ENCODE measurements at regions not wholly inside any gene's neighbourhood (a gene's known extent, or its start where the extent isn't known, plus 50 kb on each side); places are given as distances from the start of the nearest gene placed in this dataset.

DNA sequence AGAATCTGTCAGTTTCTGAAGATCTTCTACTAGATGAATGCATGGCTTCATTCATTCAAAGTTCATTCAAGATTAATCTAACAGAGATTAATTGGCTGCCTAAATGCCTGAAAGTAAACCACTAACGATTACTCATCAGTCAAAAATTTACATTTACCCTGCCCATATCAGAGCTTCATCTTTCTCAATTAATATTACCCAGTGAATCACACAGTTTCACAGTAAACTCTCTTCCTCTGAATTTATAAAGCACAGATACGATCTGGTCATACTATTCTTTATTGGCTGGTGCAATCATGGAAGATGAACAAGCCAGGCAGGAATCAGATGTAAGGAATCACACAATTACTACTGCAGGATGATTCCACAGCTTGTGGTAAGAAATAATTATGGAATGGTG is 377.7 kb downstream of the SLC16A7 start:
- Mint-ChIP-seq H3K27ac (no peak overlapping the region), H3K36me3 (no peaks in the 10 kb centered on the region), H3K27me3 (ENCODE audit: insufficient read depth, low read depth) (peaks cover 3% of the 10 kb centered on the region)

DNA sequence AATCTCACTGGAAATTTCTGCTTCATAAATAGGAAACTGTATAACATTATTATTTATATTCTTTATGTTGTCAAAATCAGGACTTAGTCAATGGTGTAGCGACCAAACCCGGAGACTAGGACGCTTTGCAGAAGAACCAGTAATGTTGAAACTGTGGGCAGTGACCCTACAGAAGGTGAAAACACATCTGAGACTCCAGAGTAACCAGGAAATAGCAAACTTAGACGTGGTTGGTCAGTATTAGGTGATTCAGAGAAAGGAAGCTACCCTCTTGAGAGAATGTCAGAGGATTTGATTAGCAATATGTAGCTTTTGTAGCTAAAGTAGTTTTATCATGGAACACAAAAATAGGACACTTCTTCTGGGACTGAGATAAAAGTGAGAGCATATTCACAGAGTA is 381.9 kb downstream of the SLC16A7 start:
- no peaks in the 10 kb centered on the region for H3F3A ChIP-seq (ENCODE audit: low read depth)
- Mint-ChIP-seq H3K27me3 (ENCODE audit: insufficient read depth, low read depth) (peaks cover 3% of the 10 kb centered on the region), H3K4me3 (no peak overlapping the region), H3K9me3 (no peaks in the 10 kb centered on the region), H3K4me1 (no peaks in the 10 kb centered on the region), H3K36me3 (no peaks in the 10 kb centered on the region), H3K27ac (no peak overlapping the region)
- no peak overlapping the region for H3K4me2 ChIP-seq
- no peaks in the 10 kb centered on the region for H3K9me3 ChIP-seq (ENCODE audit: low read depth)
- H3K79me2 ChIP-seq (ENCODE audit: low read depth): no peaks in the 10 kb centered on the region
- H4K20me1 ChIP-seq (ENCODE audit: low read depth): no peaks in the 10 kb centered on the region
- H3K4me1 ChIP-seq: no peaks in the 10 kb centered on the region
- DNase-seq (ENCODE audit: low spot score): no peak
- H3K4me3 ChIP-seq: no peak overlapping the region
- TF ChIP-seq, protein P1, sequence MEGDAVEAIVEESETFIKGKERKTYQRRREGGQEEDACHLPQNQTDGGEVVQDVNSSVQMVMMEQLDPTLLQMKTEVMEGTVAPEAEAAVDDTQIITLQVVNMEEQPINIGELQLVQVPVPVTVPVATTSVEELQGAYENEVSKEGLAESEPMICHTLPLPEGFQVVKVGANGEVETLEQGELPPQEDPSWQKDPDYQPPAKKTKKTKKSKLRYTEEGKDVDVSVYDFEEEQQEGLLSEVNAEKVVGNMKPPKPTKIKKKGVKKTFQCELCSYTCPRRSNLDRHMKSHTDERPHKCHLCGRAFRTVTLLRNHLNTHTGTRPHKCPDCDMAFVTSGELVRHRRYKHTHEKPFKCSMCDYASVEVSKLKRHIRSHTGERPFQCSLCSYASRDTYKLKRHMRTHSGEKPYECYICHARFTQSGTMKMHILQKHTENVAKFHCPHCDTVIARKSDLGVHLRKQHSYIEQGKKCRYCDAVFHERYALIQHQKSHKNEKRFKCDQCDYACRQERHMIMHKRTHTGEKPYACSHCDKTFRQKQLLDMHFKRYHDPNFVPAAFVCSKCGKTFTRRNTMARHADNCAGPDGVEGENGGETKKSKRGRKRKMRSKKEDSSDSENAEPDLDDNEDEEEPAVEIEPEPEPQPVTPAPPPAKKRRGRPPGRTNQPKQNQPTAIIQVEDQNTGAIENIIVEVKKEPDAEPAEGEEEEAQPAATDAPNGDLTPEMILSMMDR (IDR thresholded peaks at IDR 0.05): no peak
- TF ChIP-seq EZH2 (IDR thresholded peaks at IDR 0.05) (no peak), EZH2phosphoT487 (IDR thresholded peaks at IDR 0.05) (no peak)
- no peak overlapping the region for H3K27ac ChIP-seq
- H3K9ac ChIP-seq: no peak overlapping the region
- no peak overlapping the region for H2AFZ ChIP-seq (replicated peaks)
- no peaks in the 10 kb centered on the region for H3K27me3 ChIP-seq
- no peaks in the 10 kb centered on the region for H3K36me3 ChIP-seq

More for the DNA sequence above, 377.7 kb downstream of the SLC16A7 start:
- Mint-ChIP-seq H3K9me3 (no peaks in the 10 kb centered on the region), H3K4me3 (no peak overlapping the region), H3K4me1 (no peaks in the 10 kb centered on the region)
- DNase-seq (ENCODE audit: low spot score): no peak
- no peaks in the 10 kb centered on the region for H3K9me3 ChIP-seq (ENCODE audit: low read depth)
- H3K4me2 ChIP-seq: no peak overlapping the region
- H3K9ac ChIP-seq: no peak overlapping the region
- H3K79me2 ChIP-seq (ENCODE audit: low read depth): no peaks in the 10 kb centered on the region
- H4K20me1 ChIP-seq (ENCODE audit: low read depth): no peaks in the 10 kb centered on the region
- H3K27me3 ChIP-seq: no peaks in the 10 kb centered on the region
- H3F3A ChIP-seq (ENCODE audit: low read depth): no peaks in the 10 kb centered on the region
- no peak overlapping the region for H3K27ac ChIP-seq
- TF ChIP-seq EZH2 (IDR thresholded peaks at IDR 0.05): no peak
- TF ChIP-seq, protein P1 (IDR thresholded peaks at IDR 0.05): no peak
- no peak for TF ChIP-seq EZH2phosphoT487 (IDR thresholded peaks at IDR 0.05)
- H3K4me3 ChIP-seq: no peak overlapping the region
- H3K4me1 ChIP-seq: no peaks in the 10 kb centered on the region
- H3K36me3 ChIP-seq: no peaks in the 10 kb centered on the region
- no peak overlapping the region for H2AFZ ChIP-seq (replicated peaks)

GRCh38 chr12:59980476-59980875 is 384.6 kb downstream of the SLC16A7 start:
- no peak overlapping the region for H3K9ac ChIP-seq
- Mint-ChIP-seq H3K36me3 (no peaks in the 10 kb centered on the region), H3K27me3 (ENCODE audit: insufficient read depth, low read depth) (peaks cover 3% of the 10 kb centered on the region), H3K27ac (no peak overlapping the region), H3K4me1 (no peaks in the 10 kb centered on the region), H3K9me3 (no peaks in the 10 kb centered on the region), H3K4me3 (no peak overlapping the region)
- no peaks in the 10 kb centered on the region for H4K20me1 ChIP-seq (ENCODE audit: low read depth)
- H3K4me3 ChIP-seq: no peak overlapping the region
- TF ChIP-seq EZH2phosphoT487 (IDR thresholded peaks at IDR 0.05) (no peak), EZH2 (IDR thresholded peaks at IDR 0.05) (no peak)
- TF ChIP-seq, protein P1 (IDR thresholded peaks at IDR 0.05): no peak
- no peaks in the 10 kb centered on the region for H3K27me3 ChIP-seq
- H3K27ac ChIP-seq: no peak overlapping the region
- no peaks in the 10 kb centered on the region for H3K9me3 ChIP-seq (ENCODE audit: low read depth)
- no peaks in the 10 kb centered on the region for H3K79me2 ChIP-seq (ENCODE audit: low read depth)
- no peak overlapping the region for H3K4me2 ChIP-seq
- no peaks in the 10 kb centered on the region for H3K36me3 ChIP-seq
- no peak overlapping the region for H2AFZ ChIP-seq (replicated peaks)
- no peaks in the 10 kb centered on the region for H3F3A ChIP-seq (ENCODE audit: low read depth)
- H3K4me1 ChIP-seq: no peaks in the 10 kb centered on the region
- DNase-seq (ENCODE audit: low spot score): no peak
